Calu3 (cell line): ENCODE measurements at regions not wholly inside any gene's neighbourhood (a gene's known extent, or its start where the extent isn't known, plus 50 kb on each side); places are given as distances from the start of the nearest gene placed in this dataset.

ENCODE experiments used
- BruUV-seq: library from RNA; stranded (reverse); fragments of 400-500 nt; replicated peaks from 2 replicates; lab custom pipeline; 2021; lab: Mats Ljungman, UMichigan
- CTCF ChIA-PET: fragments of 300-600 bp; sonication (Branson Sonifier 250); formaldehyde crosslinking; loops from one replicate; lab custom pipeline; 2022; ENCODE audit warnings: antibody characterized with exemption; lab: Charles Lee
- DNase-seq: peaks from one replicate; pipeline ENCODE4 v3.0.0; 2022
- H3K27ac Mint-ChIP-seq: one replicate; pipeline ENCODE4 v1.8.0; 2022; ENCODE audit warnings: mixed read lengths; ENCODE audit not compliant: unreplicated experiment
- H3K27me3 Mint-ChIP-seq: one replicate; pipeline ENCODE4 v1.8.0; 2022; ENCODE audit warnings: mixed read lengths; ENCODE audit not compliant: unreplicated experiment
- H3K36me3 Mint-ChIP-seq: one replicate; pipeline ENCODE4 v1.8.0; 2022; ENCODE audit warnings: mild to moderate bottlenecking, moderate library complexity, mixed read lengths; ENCODE audit not compliant: insufficient read depth, unreplicated experiment
- H3K4me1 Mint-ChIP-seq: one replicate; pipeline ENCODE4 v1.8.0; 2022; ENCODE audit warnings: mild to moderate bottlenecking, low read depth, mixed read lengths; ENCODE audit not compliant: unreplicated experiment
- H3K4me3 Mint-ChIP-seq: one replicate; pipeline ENCODE4 v1.8.0; 2022; ENCODE audit warnings: mild to moderate bottlenecking, low read depth, moderate library complexity, mixed read lengths; ENCODE audit not compliant: unreplicated experiment
- H3K9me3 Mint-ChIP-seq: one replicate; pipeline ENCODE4 v1.8.0; 2022; ENCODE audit warnings: low read depth, mixed read lengths; ENCODE audit not compliant: unreplicated experiment
- CTCF ChIP-seq: fragments of 200-600 bp; IDR thresholded peaks from one replicate; pipeline ENCODE4 v1.8.0; 2022; ENCODE audit warnings: antibody characterized with exemption; ENCODE audit not compliant: unreplicated experiment
- intact Hi-C: fragments of 100-400 bp; cut with micrococcal nuclease; formaldehyde crosslinking; loops from one replicate; pipeline ENCODE4 v1.10.0; 2022; ENCODE audit not compliant: unreplicated experiment

- Mint-ChIP-seq H3K4me3 (no peak overlapping the region), H3K4me1 (no peaks in the 10 kb centered on the region), H3K27ac (no peak overlapping the region), H3K27me3 (no peaks in the 10 kb centered on the region), H3K36me3 (no peaks in the 10 kb centered on the region), H3K9me3 (no peaks in the 10 kb centered on the region)
- no peak for DNase-seq
- intact Hi-C loops: no loop called here
- BruUV-seq: no TSS peak
- CTCF ChIA-PET: no interaction called here
- TF ChIP-seq CTCF: no peak
These were observed 73.2 kb downstream of the SLC25A47 start for GRCh38 chr14:100396266-100396795.

GRCh38 chr14:100397005-100397404 is 73.9 kb downstream of the SLC25A47 start:
- H3K4me1 Mint-ChIP-seq: no peaks in the 10 kb centered on the region
- H3K4me3 Mint-ChIP-seq: no peak overlapping the region
- H3K27ac Mint-ChIP-seq: no peak overlapping the region
- no peaks in the 10 kb centered on the region for H3K9me3 Mint-ChIP-seq
- H3K36me3 Mint-ChIP-seq: no peaks in the 10 kb centered on the region
- no peaks in the 10 kb centered on the region for H3K27me3 Mint-ChIP-seq
- BruUV-seq: no TSS peak
- TF ChIP-seq CTCF: no peak
- CTCF ChIA-PET: no interaction called here
- DNase-seq: no peak
- intact Hi-C loops: no loop called here

GRCh38 chr14:100398044-100398443 is 74.9 kb downstream of the SLC25A47 start:
- H3K9me3 Mint-ChIP-seq: no peaks in the 10 kb centered on the region
- no peak for DNase-seq
- no peaks in the 10 kb centered on the region for H3K27me3 Mint-ChIP-seq
- intact Hi-C loops: no loop called here
- CTCF ChIA-PET: no interaction called here
- H3K4me3 Mint-ChIP-seq: no peak overlapping the region
- no TSS peak for BruUV-seq
- H3K4me1 Mint-ChIP-seq: no peaks in the 10 kb centered on the region
- TF ChIP-seq CTCF: no peak
- no peaks in the 10 kb centered on the region for H3K36me3 Mint-ChIP-seq
- no peak overlapping the region for H3K27ac Mint-ChIP-seq

GRCh38 chr14:100399052-100399849 is 76.1 kb downstream of the SLC25A47 start:
- Mint-ChIP-seq H3K27ac (no peak overlapping the region), H3K4me3 (no peak overlapping the region), H3K36me3 (no peaks in the 10 kb centered on the region), H3K27me3 (no peaks in the 10 kb centered on the region), H3K9me3 (no peaks in the 10 kb centered on the region), H3K4me1 (no peaks in the 10 kb centered on the region)
- CTCF ChIA-PET: interaction anchor here (0.5 to 0.6 kb wide), 2 partner anchors 63 to 1917 kb away, joined by 3 to 4 read pairs; no protein-coding TSS in a partner anchor
- intact Hi-C loops: no loop called here
- BruUV-seq: no TSS peak
- DNase-seq: no peak
- no peak for TF ChIP-seq CTCF
